Prostate gland (tissue), 2 donors: ENCODE measurements at regions not wholly inside any gene's neighbourhood (a gene's known extent, or its start where the extent isn't known, plus 50 kb on each side); places are given as distances from the start of the nearest gene placed in this dataset.

ENCODE experiments used
- CTCF ChIP-seq, 4 experiments: fragments of 200-600 bp in 2 of 4; fragments of 450-650 bp in 2 of 4; sonication (generic) in 2 of 4; IDR thresholded peaks; 1 replicate in 3 of 4; 2 replicates in 1 of 4; pipeline ENCODE4 v1.5.1; 2016 to 2019; ENCODE audit warnings: antibody characterized with exemption in 4 of 4, mild to moderate bottlenecking in 2 of 4, moderate library complexity in 2 of 4
- POLR2AphosphoS5 ChIP-seq: sonication (generic); formaldehyde crosslinking; IDR thresholded peaks from one replicate; pipeline ENCODE4 v1.6.1; 2017; ENCODE audit warnings: antibody characterized with exemption

- TF ChIP-seq CTCF (IDR thresholded peaks at IDR 0.05) (no peak), POLR2AphosphoS5 (no peak)
Observed at GRCh38 chr13:111040830-111041229, 74.3 kb upstream of the ARHGEF7 start.
